Testis (tissue), 2 donors: ENCODE measurements at regions not wholly inside any gene's neighbourhood (a gene's known extent, or its start where the extent isn't known, plus 50 kb on each side); places are given as distances from the start of the nearest gene placed in this dataset.

Source experiments
- POLR2A ChIP-seq: fragments of 450-650 bp; IDR thresholded peaks from one replicate; pipeline ENCODE4 v1.6.1; 2017; ENCODE audit warnings: antibody characterized with exemption, mild to moderate bottlenecking, moderate library complexity
- TF ChIP-seq, protein P1 (sequence below), 3 experiments: fragments of 450-650 bp in 2 of 3; fragments of 200-600 bp in 1 of 3; sonication (generic) in 1 of 3; IDR thresholded peaks; one replicate each; pipeline ENCODE4 v1.5.1; 2016 to 2019; ENCODE audit warnings: antibody characterized with exemption in 3 of 3, mild to moderate bottlenecking in 2 of 3, moderate library complexity in 1 of 3

DNA sequence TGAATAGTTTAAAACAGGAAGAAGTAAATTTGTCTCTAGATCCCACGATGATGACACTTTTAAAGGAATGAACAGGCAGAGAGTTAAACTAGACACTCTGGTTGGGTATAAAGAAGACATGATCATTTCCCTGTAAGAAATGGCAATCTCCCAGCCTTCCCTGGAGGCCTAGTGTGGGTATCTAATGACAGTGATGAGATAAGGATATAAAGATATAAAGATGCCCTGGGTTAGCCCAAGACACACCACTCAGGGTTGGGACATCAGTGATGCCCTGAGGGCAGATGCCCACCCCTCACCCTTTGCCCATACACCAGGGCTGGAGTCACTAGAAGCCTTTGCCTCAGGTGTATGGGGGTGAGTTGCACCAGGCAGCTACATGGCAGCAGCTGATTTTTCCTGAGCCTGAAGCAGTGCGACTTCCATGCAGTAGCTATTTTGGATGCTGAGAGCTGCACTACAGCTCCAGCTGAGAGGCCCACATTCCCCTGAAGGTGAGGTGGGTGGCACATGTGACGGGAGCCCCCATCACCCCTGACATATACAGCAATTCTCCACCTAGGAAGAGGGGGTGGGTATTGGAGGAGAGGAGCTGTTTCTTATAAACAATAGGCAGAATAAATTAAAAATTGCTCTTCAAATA is 177.5 kb downstream of the NDFIP2 start:
- TF ChIP-seq, protein P1, sequence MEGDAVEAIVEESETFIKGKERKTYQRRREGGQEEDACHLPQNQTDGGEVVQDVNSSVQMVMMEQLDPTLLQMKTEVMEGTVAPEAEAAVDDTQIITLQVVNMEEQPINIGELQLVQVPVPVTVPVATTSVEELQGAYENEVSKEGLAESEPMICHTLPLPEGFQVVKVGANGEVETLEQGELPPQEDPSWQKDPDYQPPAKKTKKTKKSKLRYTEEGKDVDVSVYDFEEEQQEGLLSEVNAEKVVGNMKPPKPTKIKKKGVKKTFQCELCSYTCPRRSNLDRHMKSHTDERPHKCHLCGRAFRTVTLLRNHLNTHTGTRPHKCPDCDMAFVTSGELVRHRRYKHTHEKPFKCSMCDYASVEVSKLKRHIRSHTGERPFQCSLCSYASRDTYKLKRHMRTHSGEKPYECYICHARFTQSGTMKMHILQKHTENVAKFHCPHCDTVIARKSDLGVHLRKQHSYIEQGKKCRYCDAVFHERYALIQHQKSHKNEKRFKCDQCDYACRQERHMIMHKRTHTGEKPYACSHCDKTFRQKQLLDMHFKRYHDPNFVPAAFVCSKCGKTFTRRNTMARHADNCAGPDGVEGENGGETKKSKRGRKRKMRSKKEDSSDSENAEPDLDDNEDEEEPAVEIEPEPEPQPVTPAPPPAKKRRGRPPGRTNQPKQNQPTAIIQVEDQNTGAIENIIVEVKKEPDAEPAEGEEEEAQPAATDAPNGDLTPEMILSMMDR (IDR thresholded peaks at IDR 0.05), result no peak
- no peak for TF ChIP-seq POLR2A
